ENCODE measurements at regions not wholly inside any gene's neighbourhood (a gene's known extent, or its start where the extent isn't known, plus 50 kb on each side); places are given as distances from the start of the nearest gene placed in this dataset.

- H3K14ac ChIP-seq (ENCODE audit: low read length): no peak overlapping the region
- no peaks in the 10 kb centered on the region for H3K27me3 ChIP-seq (ENCODE audit: insufficient read depth, low read length)
- no peaks in the 10 kb centered on the region for H3K36me3 ChIP-seq (ENCODE audit: control insufficient read depth in 1 of 2, insufficient read depth in 2 of 2, low read length in 2 of 2)
- no peaks in the 10 kb centered on the region for H3K79me1 ChIP-seq (ENCODE audit: low read length)
- no peak overlapping the region for H3K4me3 ChIP-seq (ENCODE audit: low read depth, low read length)
- H2BK120ac ChIP-seq (ENCODE audit: insufficient read depth, low read length, poor library complexity): no peak overlapping the region
- no peak for DNase-seq
- H3K4ac ChIP-seq (ENCODE audit: low read depth, low read length): no peak overlapping the region
- no peak overlapping the region for H3K27ac ChIP-seq (ENCODE audit: low read depth, low read length)
- no peak overlapping the region for H4K8ac ChIP-seq (ENCODE audit: low read depth, low read length)
- WGBS (ENCODE audit: extremely low coverage, insufficient coverage, insufficient read length): no CpG with 5 or more reads among the region's 5 CpGs
- no peak overlapping the region for H2AK5ac ChIP-seq (ENCODE audit: low read length)
- no peak overlapping the region for H3K23ac ChIP-seq (ENCODE audit: low read length)
- H3K79me2 ChIP-seq (ENCODE audit: control insufficient read depth, insufficient read depth, low read length, poor library complexity): no peaks in the 10 kb centered on the region
- H3K9me3 ChIP-seq (ENCODE audit: insufficient read depth, low read depth, low read length): no peaks in the 10 kb centered on the region
- no peaks in the 10 kb centered on the region for H3K4me1 ChIP-seq (ENCODE audit: control insufficient read depth in 1 of 2, insufficient read depth in 2 of 2, low read length in 2 of 2)
- no peak overlapping the region for H3K18ac ChIP-seq (ENCODE audit: low read length)
- no peak overlapping the region for H2BK5ac ChIP-seq (ENCODE audit: low read depth, low read length, poor library complexity)
- no peak overlapping the region for H4K12ac ChIP-seq (ENCODE audit: low read depth, low read length)
- no peak overlapping the region for H2AFZ ChIP-seq (ENCODE audit: insufficient read depth, low read length, poor library complexity)
- H4K91ac ChIP-seq (ENCODE audit: low read depth, low read length): no peak overlapping the region
- H2BK12ac ChIP-seq (ENCODE audit: low read length): no peak overlapping the region
- no peak overlapping the region for H3K4me2 ChIP-seq (ENCODE audit: low read length)
- no peak overlapping the region for H3K9ac ChIP-seq (ENCODE audit: low read length)
These were observed 140.7 kb upstream of the KITLG start for GRCh38 chr12:88720785-88721650.

GRCh38 chr12:88720231-88720630 lies 140.0 kb upstream of the KITLG start:
- Histone ChIP-seq H2AFZ (ENCODE audit: insufficient read depth, low read length, poor library complexity) (no peak overlapping the region), H3K18ac (ENCODE audit: low read length) (no peak overlapping the region), H2AK5ac (ENCODE audit: low read length) (no peak overlapping the region), H2BK12ac (ENCODE audit: low read length) (no peak overlapping the region), H3K4ac (ENCODE audit: low read depth, low read length) (no peak overlapping the region), H3K4me3 (ENCODE audit: low read depth, low read length) (no peak overlapping the region), H3K14ac (ENCODE audit: low read length) (no peak overlapping the region), H2BK5ac (ENCODE audit: low read depth, low read length, poor library complexity) (no peak overlapping the region), H3K79me1 (ENCODE audit: low read length) (no peaks in the 10 kb centered on the region), H3K27me3 (ENCODE audit: insufficient read depth, low read length) (no peaks in the 10 kb centered on the region), H3K27ac (ENCODE audit: low read depth, low read length) (no peak overlapping the region), H4K8ac (ENCODE audit: low read depth, low read length) (no peak overlapping the region), H3K4me1 (ENCODE audit: control insufficient read depth in 1 of 2, insufficient read depth in 2 of 2, low read length in 2 of 2) (no peaks in the 10 kb centered on the region), H3K4me2 (ENCODE audit: low read length) (no peak overlapping the region), H4K12ac (ENCODE audit: low read depth, low read length) (no peak overlapping the region), H3K79me2 (ENCODE audit: control insufficient read depth, insufficient read depth, low read length, poor library complexity) (no peaks in the 10 kb centered on the region), H2BK120ac (ENCODE audit: insufficient read depth, low read length, poor library complexity) (no peak overlapping the region), H3K9me3 (ENCODE audit: insufficient read depth, low read depth, low read length) (no peaks in the 10 kb centered on the region), H4K91ac (ENCODE audit: low read depth, low read length) (no peak overlapping the region), H3K9ac (ENCODE audit: low read length) (no peak overlapping the region), H3K23ac (ENCODE audit: low read length) (no peak overlapping the region), H3K36me3 (ENCODE audit: control insufficient read depth in 1 of 2, insufficient read depth in 2 of 2, low read length in 2 of 2) (no peaks in the 10 kb centered on the region)
- no peak for DNase-seq

GRCh38 chr12:88717188-88717587 lies 136.9 kb upstream of the KITLG start:
- no peaks in the 10 kb centered on the region for H3K36me3 ChIP-seq (ENCODE audit: control insufficient read depth in 1 of 2, insufficient read depth in 2 of 2, low read length in 2 of 2)
- no peak overlapping the region for H2BK120ac ChIP-seq (ENCODE audit: insufficient read depth, low read length, poor library complexity)
- H3K4me3 ChIP-seq (ENCODE audit: low read depth, low read length): no peak overlapping the region
- H2BK12ac ChIP-seq (ENCODE audit: low read length): no peak overlapping the region
- H2BK5ac ChIP-seq (ENCODE audit: low read depth, low read length, poor library complexity): no peak overlapping the region
- H3K9ac ChIP-seq (ENCODE audit: low read length): no peak overlapping the region
- no peak overlapping the region for H4K91ac ChIP-seq (ENCODE audit: low read depth, low read length)
- H2AK5ac ChIP-seq (ENCODE audit: low read length): no peak overlapping the region
- DNase-seq: no peak
- H4K12ac ChIP-seq (ENCODE audit: low read depth, low read length): no peak overlapping the region
- H3K23ac ChIP-seq (ENCODE audit: low read length): no peak overlapping the region
- no peaks in the 10 kb centered on the region for H3K79me2 ChIP-seq (ENCODE audit: control insufficient read depth, insufficient read depth, low read length, poor library complexity)
- H4K8ac ChIP-seq (ENCODE audit: low read depth, low read length): no peak overlapping the region
- H3K18ac ChIP-seq (ENCODE audit: low read length): no peak overlapping the region
- no peak overlapping the region for H3K4me2 ChIP-seq (ENCODE audit: low read length)
- H3K9me3 ChIP-seq (ENCODE audit: insufficient read depth, low read depth, low read length): no peaks in the 10 kb centered on the region
- no peaks in the 10 kb centered on the region for H3K4me1 ChIP-seq (ENCODE audit: control insufficient read depth in 1 of 2, insufficient read depth in 2 of 2, low read length in 2 of 2)
- no peak overlapping the region for H3K27ac ChIP-seq (ENCODE audit: low read depth, low read length)
- no peak overlapping the region for H2AFZ ChIP-seq (ENCODE audit: insufficient read depth, low read length, poor library complexity)
- H3K27me3 ChIP-seq (ENCODE audit: insufficient read depth, low read length): no peaks in the 10 kb centered on the region
- no peaks in the 10 kb centered on the region for H3K79me1 ChIP-seq (ENCODE audit: low read length)
- H3K4ac ChIP-seq (ENCODE audit: low read depth, low read length): no peak overlapping the region
- no peak overlapping the region for H3K14ac ChIP-seq (ENCODE audit: low read length)

GRCh38 chr12:88716240-88716639 lies 136.0 kb upstream of the KITLG start:
- Histone ChIP-seq H3K14ac (ENCODE audit: low read length) (no peak overlapping the region), H3K4me1 (ENCODE audit: control insufficient read depth in 1 of 2, insufficient read depth in 2 of 2, low read length in 2 of 2) (no peaks in the 10 kb centered on the region), H2AFZ (ENCODE audit: insufficient read depth, low read length, poor library complexity) (no peak overlapping the region), H3K9ac (ENCODE audit: low read length) (no peak overlapping the region), H3K23ac (ENCODE audit: low read length) (no peak overlapping the region), H3K79me1 (ENCODE audit: low read length) (no peaks in the 10 kb centered on the region), H4K91ac (ENCODE audit: low read depth, low read length) (no peak overlapping the region), H3K18ac (ENCODE audit: low read length) (no peak overlapping the region), H3K36me3 (ENCODE audit: control insufficient read depth in 1 of 2, insufficient read depth in 2 of 2, low read length in 2 of 2) (no peaks in the 10 kb centered on the region), H4K12ac (ENCODE audit: low read depth, low read length) (no peak overlapping the region), H3K9me3 (ENCODE audit: insufficient read depth, low read depth, low read length) (no peaks in the 10 kb centered on the region), H4K8ac (ENCODE audit: low read depth, low read length) (no peak overlapping the region), H3K4me2 (ENCODE audit: low read length) (no peak overlapping the region), H3K27ac (ENCODE audit: low read depth, low read length) (no peak overlapping the region), H3K4me3 (ENCODE audit: low read depth, low read length) (no peak overlapping the region), H3K4ac (ENCODE audit: low read depth, low read length) (no peak overlapping the region), H3K27me3 (ENCODE audit: insufficient read depth, low read length) (no peaks in the 10 kb centered on the region), H2AK5ac (ENCODE audit: low read length) (no peak overlapping the region), H3K79me2 (ENCODE audit: control insufficient read depth, insufficient read depth, low read length, poor library complexity) (no peaks in the 10 kb centered on the region), H2BK12ac (ENCODE audit: low read length) (no peak overlapping the region), H2BK5ac (ENCODE audit: low read depth, low read length, poor library complexity) (no peak overlapping the region), H2BK120ac (ENCODE audit: insufficient read depth, low read length, poor library complexity) (no peak overlapping the region)
- WGBS (ENCODE audit: extremely low coverage, insufficient coverage, insufficient read length): no CpG with 5 or more reads among the region's 1 CpG
- no peak for DNase-seq

Data from trophoblast cell (in vitro differentiated cells and primary cell).